ENCODE measurements at regions not wholly inside any gene's neighbourhood (a gene's known extent, or its start where the extent isn't known, plus 50 kb on each side); places are given as distances from the start of the nearest gene placed in this dataset.

- no peaks in the 10 kb centered on the region for H3K4me1 ChIP-seq
- H3K9me3 ChIP-seq, result no peaks in the 10 kb centered on the region
- no peak overlapping the region for H3K27ac ChIP-seq
- H3K4me3 ChIP-seq, result no peak overlapping the region
- ATAC-seq (no peak), FAIRE-seq (no peak), DNase-seq (ENCODE audit: low read depth in 1 of 2, low spot score in 1 of 2) (no peak)
- H3K4me2 ChIP-seq, result no peak overlapping the region
- POLR2A ChIA-PET, result no interaction called here
- TF ChIP-seq MYC (IDR thresholded peaks at IDR 0.05; ENCODE audit: borderline replicate concordance, low read length), result no peak
- TF ChIP-seq MAFK (IDR thresholded peaks at IDR 0.05; ENCODE audit: partially characterized antibody), result no peak
- no peak for TF ChIP-seq SMC3 (IDR thresholded peaks at IDR 0.05)
- TF ChIP-seq HOXA7 (CRISPR knock-in tag; IDR thresholded peaks at IDR 0.05), result no peak
- CTCF ChIA-PET, result no interaction called here
Measured at GRCh38 chr14:81986005-81986404, 452.4 kb upstream of the SEL1L start.

GRCh38 chr14:81989211-81989610 is 455.6 kb upstream of the SEL1L start:
- ATAC-seq (no peak), DNase-seq (ENCODE audit: low read depth in 1 of 2, low spot score in 1 of 2) (no peak), FAIRE-seq (no peak)
- TF ChIP-seq POLR2A (IDR thresholded peaks at IDR 0.05; ENCODE audit: low read length), result no peak
- TF ChIP-seq MAFK (IDR thresholded peaks at IDR 0.05; ENCODE audit: partially characterized antibody), result no peak
- TF ChIP-seq CBX8 (IDR thresholded peaks at IDR 0.05), result no peak
- TF ChIP-seq ZNF302 (CRISPR knock-in tag; IDR thresholded peaks at IDR 0.05), result no peak
- TF ChIP-seq NPAS2 (CRISPR knock-in tag; IDR thresholded peaks at IDR 0.05; ENCODE audit: borderline replicate concordance), result no peak
- ChIA-PET CTCF (interaction anchor here (0.6 to 2.8 kb wide), 6 partner anchors 12 to 1083 kb away, joined by 3 to 15 read pairs (median 4); no protein-coding TSS in a partner anchor), POLR2A (no interaction called here)
- H3K4me1 ChIP-seq, result no peaks in the 10 kb centered on the region
- H3K9me3 ChIP-seq, result no peaks in the 10 kb centered on the region
- WGBS (ENCODE audit: missing lambda C conversion rate), result 4% methylated on average over 3 of the region's 3 CpGs
- no peak overlapping the region for H3K27ac ChIP-seq
- H3K4me3 ChIP-seq, result no peak overlapping the region
- no peak overlapping the region for H3K4me2 ChIP-seq

DNA sequence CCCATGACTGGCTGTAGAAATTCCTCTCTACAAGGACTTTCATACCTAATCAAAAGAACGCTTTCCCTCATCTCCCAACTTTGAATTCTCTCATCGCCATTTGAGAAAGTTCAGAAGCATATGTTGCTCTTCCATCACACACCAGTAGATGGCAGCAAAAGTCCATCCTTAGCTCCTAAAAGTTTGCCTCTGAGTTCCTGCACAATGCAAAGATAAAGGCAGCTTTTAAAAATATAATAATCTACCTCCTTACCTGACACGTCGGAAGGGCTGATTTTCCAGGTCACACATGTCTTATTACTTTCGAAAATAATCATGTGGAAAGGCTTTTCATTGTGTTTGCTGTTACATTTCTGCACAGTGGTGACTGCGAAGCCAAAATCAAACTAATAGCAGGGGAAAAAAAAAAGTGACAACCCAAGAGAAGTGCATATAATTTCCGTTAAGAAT is 456.7 kb upstream of the SEL1L start:
- TF ChIP-seq PHF8 (IDR thresholded peaks at IDR 0.05; ENCODE audit: borderline replicate concordance, low read depth) (no peak), HDAC2 (IDR thresholded peaks at IDR 0.05) (no peak), PBX3 (IDR thresholded peaks at IDR 0.05) (no peak), FOXS1 (CRISPR knock-in tag; IDR thresholded peaks at IDR 0.05) (no peak), FOSL2 (IDR thresholded peaks at IDR 0.05) (no peak), FOSL2 (CRISPR knock-in tag; IDR thresholded peaks at IDR 0.05) (no peak), MAZ (IDR thresholded peaks at IDR 0.05; ENCODE audit: borderline replicate concordance, low read depth, low read length) (no peak), ESRRA (IDR thresholded peaks at IDR 0.05; ENCODE audit: borderline replicate concordance, low read length) (no peak), SMC3 (IDR thresholded peaks at IDR 0.05) (peak; percentile 61), RAD21 (conservative IDR thresholded peaks at IDR 0.05 in 1 of 2, IDR thresholded peaks at IDR 0.05 in 1 of 2) (peak; percentile 79 to 88), BHLHE40 (IDR thresholded peaks at IDR 0.05; ENCODE audit: low read depth, low read length) (no peak), CTCF (IDR thresholded peaks at IDR 0.05) (peak; percentile 73)
- ChIA-PET POLR2A (no interaction called here), CTCF (interaction anchor here (0.7 to 2.8 kb wide), 16 partner anchors 9 to 1081 kb away, joined by 3 to 15 read pairs (median 4); no protein-coding TSS in a partner anchor)
- Histone ChIP-seq H3K4me2 (no peak overlapping the region), H3K4me3 (no peak overlapping the region), H3K4me1 (no peaks in the 10 kb centered on the region), H3K27ac (no peak overlapping the region), H3K9me3 (no peaks in the 10 kb centered on the region)
- ATAC-seq, result peak in 1 of 2 experiments; percentile 52; a peak in 2 of 6 replicates
- FAIRE-seq, result peak; percentile 51
- DNase-seq (ENCODE audit: low read depth in 1 of 2, low spot score in 1 of 2), result peak; percentile 6 to 52
- WGBS (ENCODE audit: missing lambda C conversion rate), result 4% methylated on average over 7 of the region's 7 CpGs

GRCh38 chr14:81991998-81992397 is 458.3 kb upstream of the SEL1L start:
- Histone ChIP-seq H3K4me3 (no peak overlapping the region), H3K4me2 (no peak overlapping the region), H3K27ac (no peak overlapping the region), H3K4me1 (no peaks in the 10 kb centered on the region), H3K9me3 (no peaks in the 10 kb centered on the region)
- no peak for DNase-seq (ENCODE audit: low read depth in 1 of 2, low spot score in 1 of 2)
- no peak for ATAC-seq
- WGBS (ENCODE audit: missing lambda C conversion rate), result 0% methylated on average over 1 of the region's 1 CpG
- ChIA-PET CTCF (interaction anchor here (0.6 to 1.3 kb wide), 3 partner anchors 9 to 353 kb away, joined by 3 read pairs; no protein-coding TSS in a partner anchor), POLR2A (no interaction called here)
- FAIRE-seq, result no peak
- TF ChIP-seq NR3C1 (IDR thresholded peaks at IDR 0.05) (no peak), ZFP36 (IDR thresholded peaks at IDR 0.05; ENCODE audit: borderline replicate concordance, partially characterized antibody) (no peak), BHLHE40 (IDR thresholded peaks at IDR 0.05; ENCODE audit: low read depth, low read length) (no peak), CBX8 (IDR thresholded peaks at IDR 0.05) (no peak), SMC3 (IDR thresholded peaks at IDR 0.05) (no peak), KDM5A (IDR thresholded peaks at IDR 0.05) (no peak), HES2 (IDR thresholded peaks at IDR 0.05) (no peak), EP300 (IDR thresholded peaks at IDR 0.05) (no peak), SREBF2 (IDR thresholded peaks at IDR 0.05) (no peak), TP53 (CRISPR knock-in tag; IDR thresholded peaks at IDR 0.05) (no peak), RARB (CRISPR knock-in tag; IDR thresholded peaks at IDR 0.05) (no peak), TFCP2L1 (CRISPR knock-in tag; IDR thresholded peaks at IDR 0.05) (no peak), ESRRA (IDR thresholded peaks at IDR 0.05; ENCODE audit: borderline replicate concordance, low read length) (no peak)
- TF ChIP-seq, protein P1, sequence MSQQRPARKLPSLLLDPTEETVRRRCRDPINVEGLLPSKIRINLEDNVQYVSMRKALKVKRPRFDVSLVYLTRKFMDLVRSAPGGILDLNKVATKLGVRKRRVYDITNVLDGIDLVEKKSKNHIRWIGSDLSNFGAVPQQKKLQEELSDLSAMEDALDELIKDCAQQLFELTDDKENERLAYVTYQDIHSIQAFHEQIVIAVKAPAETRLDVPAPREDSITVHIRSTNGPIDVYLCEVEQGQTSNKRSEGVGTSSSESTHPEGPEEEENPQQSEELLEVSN (IDR thresholded peaks at IDR 0.05; ENCODE audit: borderline replicate concordance, low read depth), result no peak
